Endodermal cell (in vitro differentiated cells): ENCODE measurements at regions not wholly inside any gene's neighbourhood (a gene's known extent, or its start where the extent isn't known, plus 50 kb on each side); places are given as distances from the start of the nearest gene placed in this dataset.
"Not testable (repeated sequence)": the region's sequence is repeated elsewhere in the genome, so short reads cannot be mapped to it uniquely, and the experiment has no call there.

Experiments
- DNase-seq: peaks from one replicate; pipeline ENCODE4 v3.0.0-alpha.2; 2017
- H3K27ac ChIP-seq: 2 replicates; pipeline ENCODE4 v1.5.1; 2013; ENCODE audit warnings: mild to moderate bottlenecking, low read depth, low read length, moderate library complexity
- H3K27me3 ChIP-seq: 2 replicates; pipeline ENCODE4 v1.6.1; 2013; ENCODE audit warnings: mild to moderate bottlenecking, low read length, moderate library complexity; ENCODE audit not compliant: insufficient read depth, control insufficient read depth, poor library complexity, severe bottlenecking
- H3K36me3 ChIP-seq: 2 replicates; pipeline ENCODE4 v1.7.0; 2013; ENCODE audit warnings: mild to moderate bottlenecking, low read length, moderate library complexity; ENCODE audit not compliant: control insufficient read depth, insufficient read depth
- H3K4me1 ChIP-seq: one replicate; pipeline ENCODE4 v1.7.0; 2013; ENCODE audit warnings: low read length; ENCODE audit not compliant: control insufficient read depth, insufficient read depth
- H3K4me3 ChIP-seq: 2 replicates; pipeline ENCODE4 v1.5.1; 2013; ENCODE audit warnings: mild to moderate bottlenecking, low read length, moderate library complexity
- H3K9ac ChIP-seq: 2 replicates; pipeline ENCODE4 v1.6.1; 2013; ENCODE audit warnings: mild to moderate bottlenecking, low read length, moderate library complexity; ENCODE audit not compliant: poor library complexity, severe bottlenecking; ENCODE audit errors: extremely low read depth
- H3K9me3 ChIP-seq: 2 replicates; pipeline ENCODE4 v1.6.1; 2013; ENCODE audit warnings: mild to moderate bottlenecking, low read length, moderate library complexity; ENCODE audit not compliant: control insufficient read depth
- H3K27ac Mint-ChIP-seq: 2 replicates; pipeline ENCODE4 v1.8.0; 2020; ENCODE audit warnings: mixed read lengths
- H3K27me3 Mint-ChIP-seq: 2 replicates; pipeline ENCODE4 v1.8.0; 2021; ENCODE audit warnings: mild to moderate bottlenecking, mixed read lengths; ENCODE audit not compliant: insufficient read depth
- H3K36me3 Mint-ChIP-seq: 2 replicates; pipeline ENCODE4 v1.8.0; 2020; ENCODE audit warnings: low read depth, mixed read lengths
- H3K4me1 Mint-ChIP-seq: 2 replicates; pipeline ENCODE4 v1.8.0; 2020; ENCODE audit warnings: mixed read lengths
- H3K4me3 Mint-ChIP-seq: 2 replicates; pipeline ENCODE4 v1.8.0; 2020; ENCODE audit warnings: mild to moderate bottlenecking, moderate library complexity, mixed read lengths
- H3K9me3 Mint-ChIP-seq: 2 replicates; pipeline ENCODE4 v1.8.0; 2020; ENCODE audit warnings: mild to moderate bottlenecking, mixed read lengths
- CTCF ChIP-seq: fragments of 200-600 bp; sonication (generic); conservative IDR thresholded peaks from 2 replicates; pipeline ENCODE4 v1.5.0; 2021; ENCODE audit warnings: antibody characterized with exemption, mild to moderate bottlenecking
- WGBS, 2 experiments: methylation state at CpG; one replicate each; pipeline versions ENCODE4 v1.1.5 to v1.1.7; 2013; ENCODE audit warnings: missing lambda C conversion rate in 2 of 2, mixed read lengths in 1 of 2; ENCODE audit not compliant: insufficient coverage in 1 of 2, insufficient read length in 1 of 2; 5-methylcytosine and 5-hydroxymethylcytosine counted together

GRCh38 chr7:83270407-83270806 is 107.7 kb upstream of the PCLO start:
- Histone ChIP-seq H3K27ac (no peak overlapping the region), H3K4me1 (no peaks in the 10 kb centered on the region), H3K36me3 (no peaks in the 10 kb centered on the region), H3K4me3 (no peak overlapping the region), H3K27me3 (no peaks in the 10 kb centered on the region), H3K9ac (no peak overlapping the region), H3K9me3 (no peaks in the 10 kb centered on the region)
- no peaks in the 10 kb centered on the region for H3K9me3 Mint-ChIP-seq
- no peak for DNase-seq
- no peak overlapping the region for H3K4me3 Mint-ChIP-seq
- 92 to 98% methylated on average over 3 of the region's 3 CpGs for WGBS, 2 experiments
- H3K4me1 Mint-ChIP-seq: peaks cover 8% of the 10 kb centered on the region
- H3K36me3 Mint-ChIP-seq: no peaks in the 10 kb centered on the region
- H3K27ac Mint-ChIP-seq: no peak overlapping the region
- H3K27me3 Mint-ChIP-seq: no peaks in the 10 kb centered on the region
- no peak for TF ChIP-seq CTCF

GRCh38 chr7:83267141-83267631 is 104.5 kb upstream of the PCLO start:
- Mint-ChIP-seq H3K27me3 (no peaks in the 10 kb centered on the region), H3K36me3 (no peaks in the 10 kb centered on the region), H3K4me3 (no peak overlapping the region), H3K4me1 (peaks cover 8% of the 10 kb centered on the region), H3K27ac (no peak overlapping the region), H3K9me3 (no peaks in the 10 kb centered on the region)
- Histone ChIP-seq H3K27ac (no peak overlapping the region), H3K27me3 (no peaks in the 10 kb centered on the region), H3K36me3 (no peaks in the 10 kb centered on the region), H3K4me3 (no peak overlapping the region), H3K4me1 (no peaks in the 10 kb centered on the region), H3K9me3 (no peaks in the 10 kb centered on the region), H3K9ac (no peak overlapping the region)
- WGBS, 2 experiments: 70% methylated on average over 1 of the region's 2 CpGs; no CpG with 5 or more reads in 1 of the 2 experiments
- no peak for TF ChIP-seq CTCF
- DNase-seq: no peak

GRCh38 chr7:83263442-83264034 is 100.9 kb upstream of the PCLO start:
- not testable (repeated sequence) for H3K27me3 Mint-ChIP-seq, H3K36me3 Mint-ChIP-seq, H3K9me3 Mint-ChIP-seq, H3K4me3 ChIP-seq, H3K9ac ChIP-seq, H3K4me1 ChIP-seq, H3K27me3 ChIP-seq, H3K4me1 Mint-ChIP-seq, H3K27ac Mint-ChIP-seq, H3K36me3 ChIP-seq, H3K27ac ChIP-seq, H3K9me3 ChIP-seq, DNase-seq, H3K4me3 Mint-ChIP-seq
- WGBS, 2 experiments: 78 to 94% methylated on average over 2 to 10 of the region's 10 CpGs

GRCh38 chr7:83259064-83259463 is 96.4 kb upstream of the PCLO start:
- no peaks in the 10 kb centered on the region for H3K4me1 Mint-ChIP-seq
- H3K36me3 Mint-ChIP-seq: no peaks in the 10 kb centered on the region
- no peaks in the 10 kb centered on the region for H3K27me3 Mint-ChIP-seq
- H3K4me3 ChIP-seq: no peak overlapping the region
- H3K27ac ChIP-seq: no peak overlapping the region
- H3K9me3 ChIP-seq: no peaks in the 10 kb centered on the region
- no peaks in the 10 kb centered on the region for H3K4me1 ChIP-seq
- H3K27ac Mint-ChIP-seq: no peak overlapping the region
- 87 to 92% methylated on average over 2 of the region's 2 CpGs for WGBS, 2 experiments
- H3K9me3 Mint-ChIP-seq: no peaks in the 10 kb centered on the region
- H3K27me3 ChIP-seq: no peaks in the 10 kb centered on the region
- H3K4me3 Mint-ChIP-seq: no peak overlapping the region
- no peak for DNase-seq
- no peak for TF ChIP-seq CTCF
- H3K9ac ChIP-seq: no peak overlapping the region
- no peaks in the 10 kb centered on the region for H3K36me3 ChIP-seq
